ENCODE measurements at regions not wholly inside any gene's neighbourhood (a gene's known extent, or its start where the extent isn't known, plus 50 kb on each side); places are given as distances from the start of the nearest gene placed in this dataset.

GRCh38 chrX:47751670-47752069, 85.0 kb upstream of the ZNF81 start (continued):
- TF ChIP-seq ATF3 (IDR thresholded peaks at IDR 0.05) = no peak

- Histone ChIP-seq H3K27me3 (ENCODE audit: control insufficient read depth in 4 of 4, insufficient read depth in 4 of 4, low read length in 3 of 4) (peaks cover 0 to 2% (median 0%) of the 10 kb centered on the region in 4 donors), H3K9me3 (ENCODE audit: control insufficient read depth in 4 of 4, low read length in 3 of 4) (no peaks in the 10 kb centered on the region), H3K36me3 (ENCODE audit: control insufficient read depth in 4 of 4, insufficient read depth in 3 of 4, low read depth in 1 of 4, low read length in 3 of 4) (no peaks in the 10 kb centered on the region), H3K4me1 (ENCODE audit: control insufficient read depth in 4 of 4, insufficient read depth in 4 of 4, low read length in 3 of 4) (no peaks in the 10 kb centered on the region), H3K27ac (ENCODE audit: low read depth in 1 of 2, low read length in 2 of 2) (no peak overlapping the region), H3K9ac (ENCODE audit: low read depth in 1 of 2, low read length in 2 of 2) (no peak overlapping the region), H3K4me3 (ENCODE audit: low read depth in 1 of 3, low read length in 3 of 3) (no peak overlapping the region)
- DNase-seq (ENCODE audit: low spot score) = no peak
- 56% methylated on average over 7 of the region's 7 CpGs for WGBS
- TF ChIP-seq RAD21 (IDR thresholded peaks at IDR 0.05) (no peak), NR2F2 (IDR thresholded peaks at IDR 0.05) (peak; percentile 95)
Measured at GRCh38 chrX:47749185-47749967, 87.3 kb upstream of the ZNF81 start.

GRCh38 chrX:47748576-47748975, 88.1 kb upstream of the ZNF81 start:
- H3K4me1 ChIP-seq (ENCODE audit: control insufficient read depth in 4 of 4, insufficient read depth in 4 of 4, low read length in 3 of 4) = no peaks in the 10 kb centered on the region
- no peak for DNase-seq (ENCODE audit: low spot score)
- peaks cover 0 to 2% (median 0%) of the 10 kb centered on the region in 4 donors for H3K27me3 ChIP-seq (ENCODE audit: control insufficient read depth in 4 of 4, insufficient read depth in 4 of 4, low read length in 3 of 4)
- no peaks in the 10 kb centered on the region for H3K9me3 ChIP-seq (ENCODE audit: control insufficient read depth in 4 of 4, low read length in 3 of 4)
- 82% methylated on average over 4 of the region's 4 CpGs for WGBS
- no peak overlapping the region for H3K27ac ChIP-seq (ENCODE audit: low read depth in 1 of 2, low read length in 2 of 2)
- no peaks in the 10 kb centered on the region for H3K36me3 ChIP-seq (ENCODE audit: control insufficient read depth in 4 of 4, insufficient read depth in 3 of 4, low read depth in 1 of 4, low read length in 3 of 4)
- no peak overlapping the region for H3K4me3 ChIP-seq (ENCODE audit: low read depth in 1 of 3, low read length in 3 of 3)
- TF ChIP-seq TAF1 (conservative IDR thresholded peaks at IDR 0.05) (no peak), SP1 (IDR thresholded peaks at IDR 0.05) (no peak), RXRA (IDR thresholded peaks at IDR 0.05) (no peak), HNF4A (conservative IDR thresholded peaks at IDR 0.05) (no peak), HNF4G (IDR thresholded peaks at IDR 0.05) (no peak), GABPA (IDR thresholded peaks at IDR 0.05 in 1 of 2, conservative IDR thresholded peaks at IDR 0.05 in 1 of 2) (no peak), EGR1 (IDR thresholded peaks at IDR 0.05; ENCODE audit: low read depth in 2 of 2) (no peak), REST (IDR thresholded peaks at IDR 0.05) (no peak), ZBTB33 (IDR thresholded peaks at IDR 0.05) (no peak), FOXA1 (IDR thresholded peaks at IDR 0.05) (no peak), FOXA2 (IDR thresholded peaks at IDR 0.05) (no peak), JUND (IDR thresholded peaks at IDR 0.05) (no peak), YY1 (IDR thresholded peaks at IDR 0.05) (no peak)
- no peak overlapping the region for H3K9ac ChIP-seq (ENCODE audit: low read depth in 1 of 2, low read length in 2 of 2)
